H1 (cell line): ENCODE measurements at regions not wholly inside any gene's neighbourhood (a gene's known extent, or its start where the extent isn't known, plus 50 kb on each side); places are given as distances from the start of the nearest gene placed in this dataset.

ENCODE experiments used
- HDAC6 ChIP-seq: IDR thresholded peaks from one replicate; pipeline ENCODE4 v1.7.1; 2012; ENCODE audit warnings: low read depth, mild to moderate bottlenecking, inconsistent platforms, low read length, moderate library complexity
- RXRA ChIP-seq: IDR thresholded peaks from 2 replicates; pipeline ENCODE4 v1.6.1; 2011; ENCODE audit warnings: low read depth, mild to moderate bottlenecking, low read length, moderate library complexity; ENCODE audit not compliant: insufficient read depth
- SRF ChIP-seq: IDR thresholded peaks from 2 replicates; pipeline ENCODE4 v1.6.1; 2011; ENCODE audit warnings: mild to moderate bottlenecking, low read depth, low read length, moderate library complexity
- USF2 ChIP-seq: IDR thresholded peaks from 2 replicates; pipeline ENCODE4 v1.6.1; 2011; ENCODE audit warnings: low read length, improper control_type of control experiment

- TF ChIP-seq USF2 (no peak), HDAC6 (no peak), SRF (no peak), RXRA (no peak)
Measured at GRCh38 chr12:16688200-16688599, 82.2 kb upstream of the LMO3 start (continued).
